Keratinocyte (primary cell): ENCODE measurements at regions not wholly inside any gene's neighbourhood (a gene's known extent, or its start where the extent isn't known, plus 50 kb on each side); places are given as distances from the start of the nearest gene placed in this dataset.

Source experiments
- DNase-seq: peaks from one replicate; pipeline ENCODE4 v3.0.0-alpha.2; 2011; ENCODE audit warnings: low read depth, missing footprints, low spot score
- FAIRE-seq: peaks from 2 replicates; lab custom pipeline; 2011; peaks lifted over from hg19 to GRCh38; lab: Jason Lieb, UNC
- H2AFZ ChIP-seq: 2 replicates; pipeline ENCODE4 v1.6.0; 2012; ENCODE audit warnings: low read length, control low read depth, inconsistent platforms; ENCODE audit not compliant: control insufficient read depth
- H3K27ac ChIP-seq: 2 replicates; pipeline ENCODE4 v1.5.1; 2011; ENCODE audit warnings: low read length; ENCODE audit not compliant: control insufficient read depth, insufficient read depth
- H3K27me3 ChIP-seq: 3 replicates; pipeline ENCODE4 v1.6.0; 2011; ENCODE audit warnings: low read length; ENCODE audit not compliant: control insufficient read depth, insufficient read depth; ENCODE audit errors: extremely low read depth
- H3K36me3 ChIP-seq, 2 experiments: 2 replicates in 1 of 2; 3 replicates in 1 of 2; pipeline ENCODE4 v1.5.1; 2011; ENCODE audit warnings: low read length in 2 of 2, mild to moderate bottlenecking in 1 of 2; ENCODE audit not compliant: control insufficient read depth in 2 of 2, insufficient read depth in 2 of 2; ENCODE audit errors: extremely low read depth in 1 of 2
- H3K4me1 ChIP-seq: 3 replicates; pipeline ENCODE4 v1.5.1; 2011; ENCODE audit warnings: low read length; ENCODE audit not compliant: control insufficient read depth, insufficient read depth; ENCODE audit errors: extremely low read depth
- H3K4me2 ChIP-seq: 3 replicates; pipeline ENCODE4 v1.6.0; 2011; ENCODE audit warnings: low read depth, low read length; ENCODE audit not compliant: control insufficient read depth, insufficient read depth; ENCODE audit errors: extremely low read depth
- H3K4me3 ChIP-seq, 3 experiments: fragments of 200-600 bp in 1 of 3; sonication (generic) in 1 of 3; 2 replicates in 2 of 3; 3 replicates in 1 of 3; pipeline ENCODE4 v1.5.1; 2011 to 2016; ENCODE audit warnings: low read length in 3 of 3, mild to moderate bottlenecking in 3 of 3, control low read depth in 2 of 3, inconsistent platforms in 1 of 3, low read depth in 1 of 3, mixed read lengths in 1 of 3, mixed run types in 1 of 3, moderate library complexity in 1 of 3; ENCODE audit not compliant: control insufficient read depth in 2 of 3, insufficient read depth in 2 of 3; ENCODE audit errors: extremely low read depth in 1 of 3
- H3K79me2 ChIP-seq: 2 replicates; pipeline ENCODE4 v1.6.0; 2012; ENCODE audit warnings: low read length; ENCODE audit not compliant: control insufficient read depth, insufficient read depth
- H3K9ac ChIP-seq: 3 replicates; pipeline ENCODE4 v1.6.0; 2011; ENCODE audit warnings: low read length; ENCODE audit not compliant: control insufficient read depth, insufficient read depth; ENCODE audit errors: extremely low read depth
- H3K9me1 ChIP-seq: 3 replicates; pipeline ENCODE4 v1.6.0; 2011; ENCODE audit warnings: low read length; ENCODE audit not compliant: control insufficient read depth, insufficient read depth; ENCODE audit errors: extremely low read depth
- H3K9me3 ChIP-seq: 2 replicates; pipeline ENCODE4 v1.5.1; 2012; ENCODE audit warnings: low read depth, low read length; ENCODE audit not compliant: control insufficient read depth
- H4K20me1 ChIP-seq: 3 replicates; pipeline ENCODE4 v1.6.0; 2011; ENCODE audit warnings: low read length; ENCODE audit not compliant: control insufficient read depth, insufficient read depth; ENCODE audit errors: extremely low read depth
- EZH2 ChIP-seq: IDR thresholded peaks from one replicate; pipeline ENCODE4 v1.6.1; 2012; ENCODE audit warnings: inconsistent platforms, mild to moderate bottlenecking, low read length, moderate library complexity
- dilution Hi-C: fragments of 300-500 bp; cut with MboI; formaldehyde crosslinking; loops from one replicate; pipeline ENCODE4 v1.7.0; 2020; ENCODE audit warnings: low sequenced_read_pairs; ENCODE audit not compliant: extremely low pct_ligation_motif_present
- TF ChIP-seq, protein P1 (sequence below), 3 experiments: IDR thresholded peaks in 1 of 3; conservative IDR thresholded peaks in 1 of 3; optimal IDR thresholded peaks in 1 of 3; 2 replicates in 2 of 3; 3 replicates in 1 of 3; pipeline versions ENCODE3 to v1.5.1; 2011; ENCODE audit warnings: low read length in 3 of 3, mild to moderate bottlenecking in 3 of 3, moderate library complexity in 2 of 3, control low read depth in 1 of 3, inconsistent platforms in 1 of 3; ENCODE audit not compliant: insufficient read depth in 2 of 3; ENCODE audit errors: extremely low read depth in 1 of 3

DNA sequence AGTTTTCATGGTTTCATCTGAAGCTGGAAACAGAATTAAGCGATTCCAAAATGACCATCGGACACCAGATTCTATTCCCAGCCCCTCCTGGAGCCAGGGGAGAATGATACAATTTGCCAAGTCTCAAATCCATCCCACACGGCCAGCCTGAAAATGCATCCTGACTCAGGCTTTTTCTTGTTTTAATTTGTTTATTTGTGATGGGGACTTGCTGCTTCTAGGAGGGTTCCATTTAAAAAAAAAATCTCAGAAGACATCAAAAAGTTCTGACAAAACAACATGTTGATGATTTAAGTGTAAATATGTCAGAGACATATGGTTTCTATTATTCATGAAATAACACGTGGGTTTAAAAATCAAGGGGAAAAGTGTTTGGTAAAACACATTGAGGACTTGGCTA is 173.2 kb downstream of the GAS1 start:
- no peaks in the 10 kb centered on the region for H3K36me3 ChIP-seq
- dilution Hi-C loops: no loop called here
- no peaks in the 10 kb centered on the region for H3K79me2 ChIP-seq
- no peaks in the 10 kb centered on the region for H3K9me1 ChIP-seq
- no peaks in the 10 kb centered on the region for H3K9me3 ChIP-seq
- no peaks in the 10 kb centered on the region for H4K20me1 ChIP-seq
- H3K27me3 ChIP-seq: no peaks in the 10 kb centered on the region
- TF ChIP-seq, protein P1, sequence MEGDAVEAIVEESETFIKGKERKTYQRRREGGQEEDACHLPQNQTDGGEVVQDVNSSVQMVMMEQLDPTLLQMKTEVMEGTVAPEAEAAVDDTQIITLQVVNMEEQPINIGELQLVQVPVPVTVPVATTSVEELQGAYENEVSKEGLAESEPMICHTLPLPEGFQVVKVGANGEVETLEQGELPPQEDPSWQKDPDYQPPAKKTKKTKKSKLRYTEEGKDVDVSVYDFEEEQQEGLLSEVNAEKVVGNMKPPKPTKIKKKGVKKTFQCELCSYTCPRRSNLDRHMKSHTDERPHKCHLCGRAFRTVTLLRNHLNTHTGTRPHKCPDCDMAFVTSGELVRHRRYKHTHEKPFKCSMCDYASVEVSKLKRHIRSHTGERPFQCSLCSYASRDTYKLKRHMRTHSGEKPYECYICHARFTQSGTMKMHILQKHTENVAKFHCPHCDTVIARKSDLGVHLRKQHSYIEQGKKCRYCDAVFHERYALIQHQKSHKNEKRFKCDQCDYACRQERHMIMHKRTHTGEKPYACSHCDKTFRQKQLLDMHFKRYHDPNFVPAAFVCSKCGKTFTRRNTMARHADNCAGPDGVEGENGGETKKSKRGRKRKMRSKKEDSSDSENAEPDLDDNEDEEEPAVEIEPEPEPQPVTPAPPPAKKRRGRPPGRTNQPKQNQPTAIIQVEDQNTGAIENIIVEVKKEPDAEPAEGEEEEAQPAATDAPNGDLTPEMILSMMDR (optimal IDR thresholded peaks at IDR 0.05 in 1 of 3, IDR thresholded peaks at IDR 0.05 in 1 of 3, conservative IDR thresholded peaks at IDR 0.05 in 1 of 3; ENCODE audit: extremely low read depth in 1 of 3, insufficient read depth in 2 of 3, low read length in 3 of 3): no peak
- TF ChIP-seq EZH2: no peak
- H2AFZ ChIP-seq: no peak overlapping the region
- FAIRE-seq (no peak), DNase-seq (no peak)
- H3K4me3 ChIP-seq: no peak overlapping the region
- H3K9ac ChIP-seq: no peak overlapping the region
- no peak overlapping the region for H3K27ac ChIP-seq
- no peaks in the 10 kb centered on the region for H3K4me1 ChIP-seq
- H3K4me2 ChIP-seq: no peak overlapping the region

DNA sequence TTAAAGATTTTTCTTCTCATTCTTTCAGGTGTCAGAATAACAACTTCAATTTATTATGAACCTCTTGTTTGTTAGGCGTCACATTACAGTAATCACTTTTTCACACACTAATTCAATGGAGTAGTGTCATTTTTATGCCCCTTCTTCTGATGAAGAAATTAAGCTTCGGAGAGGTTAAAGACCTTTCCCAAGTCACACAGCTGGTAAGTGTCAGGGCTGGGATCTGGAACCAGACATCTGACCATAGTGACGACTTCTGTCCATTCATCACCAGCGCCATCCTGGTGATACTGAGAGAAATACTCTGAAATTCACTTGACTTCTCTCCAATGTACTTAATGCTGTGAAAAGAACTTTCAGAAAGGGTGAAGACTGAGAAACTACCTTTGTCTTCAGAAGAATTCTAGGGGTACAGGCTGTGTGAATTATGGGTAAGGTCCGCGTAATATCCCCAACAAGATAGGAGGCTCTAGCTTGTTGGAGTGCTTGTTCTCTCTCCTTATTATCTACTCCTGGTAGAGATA is 173.8 kb downstream of the GAS1 start:
- no peaks in the 10 kb centered on the region for H4K20me1 ChIP-seq
- TF ChIP-seq, protein P1 (optimal IDR thresholded peaks at IDR 0.05 in 1 of 3, IDR thresholded peaks at IDR 0.05 in 1 of 3, conservative IDR thresholded peaks at IDR 0.05 in 1 of 3; ENCODE audit: extremely low read depth in 1 of 3, insufficient read depth in 2 of 3, low read length in 3 of 3): no peak
- TF ChIP-seq EZH2: no peak
- no peaks in the 10 kb centered on the region for H3K4me1 ChIP-seq
- H3K27ac ChIP-seq: no peak overlapping the region
- dilution Hi-C loops: no loop called here
- H3K4me3 ChIP-seq: no peak overlapping the region
- H3K36me3 ChIP-seq: no peaks in the 10 kb centered on the region
- no peak for FAIRE-seq
- H2AFZ ChIP-seq: no peak overlapping the region
- no peak overlapping the region for H3K9ac ChIP-seq
- H3K4me2 ChIP-seq: no peak overlapping the region
- H3K27me3 ChIP-seq: no peaks in the 10 kb centered on the region
- DNase-seq: no peak
- H3K79me2 ChIP-seq: no peaks in the 10 kb centered on the region
- H3K9me3 ChIP-seq: no peaks in the 10 kb centered on the region
- H3K9me1 ChIP-seq: no peaks in the 10 kb centered on the region
